ENCODE measurements at regions not wholly inside any gene's neighbourhood (a gene's known extent, or its start where the extent isn't known, plus 50 kb on each side); places are given as distances from the start of the nearest gene placed in this dataset.

- DNase-seq (ENCODE audit: low spot score): no peak
- intact Hi-C loops (cut with DNase I): no loop called here
- no peaks in the 10 kb centered on the region for H3K4me1 ChIP-seq (replicated peaks)
- no peak overlapping the region for H3K27ac ChIP-seq
- no peaks in the 10 kb centered on the region for H3K36me3 ChIP-seq
- H3K9me3 ChIP-seq: no peaks in the 10 kb centered on the region
- H3K27me3 ChIP-seq (replicated peaks; ENCODE audit: insufficient read depth): no peaks in the 10 kb centered on the region
- H3K4me3 ChIP-seq: no peak overlapping the region
- TF ChIP-seq, protein P1, sequence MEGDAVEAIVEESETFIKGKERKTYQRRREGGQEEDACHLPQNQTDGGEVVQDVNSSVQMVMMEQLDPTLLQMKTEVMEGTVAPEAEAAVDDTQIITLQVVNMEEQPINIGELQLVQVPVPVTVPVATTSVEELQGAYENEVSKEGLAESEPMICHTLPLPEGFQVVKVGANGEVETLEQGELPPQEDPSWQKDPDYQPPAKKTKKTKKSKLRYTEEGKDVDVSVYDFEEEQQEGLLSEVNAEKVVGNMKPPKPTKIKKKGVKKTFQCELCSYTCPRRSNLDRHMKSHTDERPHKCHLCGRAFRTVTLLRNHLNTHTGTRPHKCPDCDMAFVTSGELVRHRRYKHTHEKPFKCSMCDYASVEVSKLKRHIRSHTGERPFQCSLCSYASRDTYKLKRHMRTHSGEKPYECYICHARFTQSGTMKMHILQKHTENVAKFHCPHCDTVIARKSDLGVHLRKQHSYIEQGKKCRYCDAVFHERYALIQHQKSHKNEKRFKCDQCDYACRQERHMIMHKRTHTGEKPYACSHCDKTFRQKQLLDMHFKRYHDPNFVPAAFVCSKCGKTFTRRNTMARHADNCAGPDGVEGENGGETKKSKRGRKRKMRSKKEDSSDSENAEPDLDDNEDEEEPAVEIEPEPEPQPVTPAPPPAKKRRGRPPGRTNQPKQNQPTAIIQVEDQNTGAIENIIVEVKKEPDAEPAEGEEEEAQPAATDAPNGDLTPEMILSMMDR (IDR thresholded peaks at IDR 0.05): no peak
- TF ChIP-seq POLR2AphosphoS5 (IDR thresholded peaks at IDR 0.05) (no peak), POLR2A (IDR thresholded peaks at IDR 0.05) (no peak)
These were observed 935.2 kb downstream of the PCDH7 start for GRCh38 chr4:31655328-31655727.

DNA sequence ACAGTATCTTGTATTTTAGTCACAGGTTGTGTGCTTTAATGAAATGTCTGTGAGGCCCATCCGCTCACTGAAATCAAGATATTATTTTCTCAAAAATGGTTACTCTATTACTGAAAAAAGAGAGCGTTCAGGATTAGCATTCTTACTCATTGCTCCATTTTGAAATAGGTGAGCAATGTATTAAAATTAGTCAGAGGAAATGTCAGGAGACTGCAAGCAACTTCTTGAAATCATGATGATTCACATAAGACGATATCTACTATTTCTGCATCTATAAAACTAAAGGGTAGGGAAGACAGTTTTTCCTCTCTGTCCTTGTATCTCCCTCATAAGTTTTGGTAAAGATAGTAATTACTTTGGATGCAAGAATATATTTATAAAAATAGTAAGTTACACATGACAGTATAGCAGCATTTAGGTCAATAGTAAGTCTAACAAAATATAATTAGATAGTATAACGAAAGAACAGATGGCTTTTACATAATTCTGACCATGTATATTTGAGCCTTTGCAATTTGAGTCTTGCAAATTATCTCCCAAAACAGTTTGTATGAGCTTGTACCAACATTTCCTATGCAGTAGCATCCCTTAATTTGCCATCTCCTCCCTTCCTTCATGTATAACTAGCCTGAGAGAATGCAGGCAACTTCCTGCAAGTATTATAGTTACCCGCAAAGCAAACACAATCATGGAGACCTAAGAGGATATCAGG lies 937.8 kb downstream of the PCDH7 start:
- no peak overlapping the region for H3K27ac ChIP-seq
- no peaks in the 10 kb centered on the region for H3K27me3 ChIP-seq (replicated peaks; ENCODE audit: insufficient read depth)
- intact Hi-C loops (cut with DNase I): no loop called here
- no peak for DNase-seq (ENCODE audit: low spot score)
- H3K4me3 ChIP-seq: no peak overlapping the region
- TF ChIP-seq, protein P1 (IDR thresholded peaks at IDR 0.05): no peak
- TF ChIP-seq POLR2A (IDR thresholded peaks at IDR 0.05) (no peak), POLR2AphosphoS5 (IDR thresholded peaks at IDR 0.05) (no peak)
- H3K4me1 ChIP-seq (replicated peaks): no peaks in the 10 kb centered on the region
- H3K36me3 ChIP-seq: no peaks in the 10 kb centered on the region
- WGBS: 93% methylated on average over 5 of the region's 5 CpGs
- no peaks in the 10 kb centered on the region for H3K9me3 ChIP-seq

GRCh38 chr4:31660916-31661315 lies 940.7 kb downstream of the PCDH7 start:
- no peak overlapping the region for H3K27ac ChIP-seq
- TF ChIP-seq, protein P1 (IDR thresholded peaks at IDR 0.05): no peak
- TF ChIP-seq POLR2A (IDR thresholded peaks at IDR 0.05) (no peak), POLR2AphosphoS5 (IDR thresholded peaks at IDR 0.05) (no peak)
- H3K4me3 ChIP-seq: no peak overlapping the region
- 65% methylated on average over 1 of the region's 1 CpG for WGBS
- H3K4me1 ChIP-seq (replicated peaks): no peaks in the 10 kb centered on the region
- H3K27me3 ChIP-seq (replicated peaks; ENCODE audit: insufficient read depth): no peaks in the 10 kb centered on the region
- H3K36me3 ChIP-seq: no peaks in the 10 kb centered on the region
- intact Hi-C loops (cut with DNase I): no loop called here
- DNase-seq (ENCODE audit: low spot score): no peak
- H3K9me3 ChIP-seq: no peaks in the 10 kb centered on the region

- intact Hi-C loops (cut with DNase I): no loop called here
- no peaks in the 10 kb centered on the region for H3K36me3 ChIP-seq
- no peaks in the 10 kb centered on the region for H3K27me3 ChIP-seq (replicated peaks; ENCODE audit: insufficient read depth)
- DNase-seq (ENCODE audit: low spot score): no peak
- H3K9me3 ChIP-seq: no peaks in the 10 kb centered on the region
- H3K4me1 ChIP-seq (replicated peaks): no peaks in the 10 kb centered on the region
- TF ChIP-seq POLR2A (IDR thresholded peaks at IDR 0.05) (no peak), POLR2AphosphoS5 (IDR thresholded peaks at IDR 0.05) (no peak)
- TF ChIP-seq, protein P1 (IDR thresholded peaks at IDR 0.05): no peak
- no peak overlapping the region for H3K27ac ChIP-seq
- WGBS: 100% methylated on average over 2 of the region's 2 CpGs
- H3K4me3 ChIP-seq: no peak overlapping the region
These were observed 942.8 kb downstream of the PCDH7 start for GRCh38 chr4:31662951-31663350.

DNA sequence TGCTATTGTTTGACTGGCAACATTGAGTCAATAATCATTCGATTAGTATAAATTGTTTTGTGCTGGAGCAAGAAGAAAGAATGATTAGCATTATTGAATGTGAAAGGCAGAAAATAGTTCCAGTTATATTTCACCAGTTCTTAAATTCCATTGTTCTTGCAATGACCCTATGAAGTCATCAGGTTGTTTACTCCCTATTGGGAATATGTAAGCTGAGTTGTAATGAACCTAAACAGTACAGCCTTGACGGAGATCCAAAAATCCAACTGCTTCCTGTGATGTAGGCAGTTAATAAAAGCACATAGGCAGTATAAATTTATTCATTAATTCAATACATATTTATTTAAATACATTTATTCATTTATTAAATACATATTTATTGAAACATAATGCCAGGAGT lies 947.5 kb downstream of the PCDH7 start:
- intact Hi-C loops (cut with DNase I): no loop called here
- Histone ChIP-seq H3K4me3 (no peak overlapping the region), H3K27ac (no peak overlapping the region), H3K9me3 (no peaks in the 10 kb centered on the region), H3K4me1 (replicated peaks) (no peaks in the 10 kb centered on the region), H3K27me3 (replicated peaks; ENCODE audit: insufficient read depth) (no peaks in the 10 kb centered on the region), H3K36me3 (no peaks in the 10 kb centered on the region)
- TF ChIP-seq, protein P1 (IDR thresholded peaks at IDR 0.05): no peak
- no peak for TF ChIP-seq POLR2A (IDR thresholded peaks at IDR 0.05)
- TF ChIP-seq POLR2AphosphoS5 (IDR thresholded peaks at IDR 0.05): no peak
- WGBS: 92% methylated on average over 2 of the region's 2 CpGs
- no peak for DNase-seq (ENCODE audit: low spot score)
